Right atrium auricular region (tissue), 2 donors: ENCODE measurements at regions not wholly inside any gene's neighbourhood (a gene's known extent, or its start where the extent isn't known, plus 50 kb on each side); places are given as distances from the start of the nearest gene placed in this dataset.

Experiments used
- DNase-seq: peaks from one replicate; pipeline ENCODE4 v3.0.0-alpha.2; 2019; ENCODE audit warnings: low spot score
- H3K27ac ChIP-seq, 2 donors: fragments of 200-600 bp; sonication (generic); 1 replicate in 1 of 2; 2 replicates in 1 of 2; pipeline ENCODE4 v1.5.1; 2016 to 2019
- H3K27me3 ChIP-seq, 2 donors: fragments of 200-600 bp; sonication (generic); one replicate each; pipeline versions ENCODE4 v1.5.1 to v1.6.0; 2017 to 2019
- H3K36me3 ChIP-seq: fragments of 200-600 bp; sonication (generic); one replicate; pipeline ENCODE4 v1.5.1; 2016
- H3K4me1 ChIP-seq, 2 donors: fragments of 200-600 bp; sonication (generic); one replicate each; pipeline versions ENCODE4 v1.5.1 to v1.6.0; 2017 to 2019
- H3K4me3 ChIP-seq, 2 donors: fragments of 200-600 bp; sonication (generic); 1 replicate in 1 of 2; 2 replicates in 1 of 2; pipeline ENCODE4 v1.5.1; 2017 to 2019; ENCODE audit warnings: mild to moderate bottlenecking in 1 of 2, moderate library complexity in 1 of 2
- H3K9me3 ChIP-seq, 2 donors: fragments of 200-600 bp; sonication (generic); one replicate each; pipeline ENCODE4 v1.5.1; 2019
- CTCF ChIP-seq, 2 donors: fragments of 200-600 bp; sonication (generic); IDR thresholded peaks; one replicate each; pipeline ENCODE4 v1.5.1; 2019; ENCODE audit warnings: antibody characterized with exemption in 2 of 2

GRCh38 chr3:67305160-67305559 is 307.1 kb downstream of the KBTBD8 start:
- H3K36me3 ChIP-seq, result no peaks in the 10 kb centered on the region
- no peak for DNase-seq
- H3K27ac ChIP-seq, result no peak overlapping the region
- no peak for TF ChIP-seq CTCF (IDR thresholded peaks at IDR 0.05)
- H3K27me3 ChIP-seq, result no peaks in the 10 kb centered on the region
- no peaks in the 10 kb centered on the region for H3K9me3 ChIP-seq
- H3K4me1 ChIP-seq, result no peaks in the 10 kb centered on the region
- H3K4me3 ChIP-seq, result no peak overlapping the region

DNA sequence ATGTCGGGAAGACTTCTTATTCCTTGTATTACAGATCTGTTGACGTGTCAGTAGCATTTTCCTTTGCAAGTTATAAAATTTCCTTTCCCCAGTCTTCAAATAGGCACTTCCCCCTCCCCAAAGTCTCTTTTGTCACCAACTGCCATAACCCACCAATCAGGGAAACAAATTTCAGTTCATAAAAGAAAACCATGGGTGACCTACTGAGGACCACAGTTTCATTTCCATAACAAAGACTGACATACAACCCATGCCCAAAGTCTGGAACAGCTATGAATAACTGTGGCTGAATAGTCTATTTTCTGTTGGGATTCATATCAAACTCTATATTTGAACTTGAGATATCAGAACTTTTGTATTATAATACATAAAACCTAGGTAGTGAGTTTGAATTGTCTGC is 307.8 kb downstream of the KBTBD8 start:
- Histone ChIP-seq H3K4me1 (no peaks in the 10 kb centered on the region), H3K27ac (no peak overlapping the region), H3K4me3 (no peak overlapping the region), H3K9me3 (no peaks in the 10 kb centered on the region), H3K36me3 (no peaks in the 10 kb centered on the region), H3K27me3 (no peaks in the 10 kb centered on the region)
- no peak for TF ChIP-seq CTCF (IDR thresholded peaks at IDR 0.05)
- DNase-seq, result no peak

DNA sequence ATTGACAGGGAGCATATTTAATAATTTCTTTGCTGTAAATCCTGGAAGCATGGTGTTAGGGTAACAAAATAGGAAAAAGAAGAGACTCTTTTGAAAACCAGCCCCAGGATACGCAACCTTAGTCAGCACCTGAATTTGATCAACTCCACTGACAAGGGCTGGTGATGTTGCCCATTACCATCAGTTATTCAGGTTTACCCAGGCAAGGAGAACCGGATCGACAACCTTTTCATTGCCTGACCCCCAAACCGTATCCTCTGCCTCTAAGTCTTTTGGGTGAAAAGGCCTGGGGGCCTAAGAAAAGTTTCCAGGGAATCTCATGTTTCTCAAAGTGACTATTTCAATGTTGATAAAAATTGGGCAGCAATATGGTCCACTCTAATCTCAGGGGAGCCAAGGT is 313.3 kb downstream of the KBTBD8 start:
- H3K4me1 ChIP-seq, result no peaks in the 10 kb centered on the region
- no peaks in the 10 kb centered on the region for H3K27me3 ChIP-seq
- TF ChIP-seq CTCF (IDR thresholded peaks at IDR 0.05), result no peak
- no peak overlapping the region for H3K4me3 ChIP-seq
- H3K9me3 ChIP-seq, result no peaks in the 10 kb centered on the region
- no peak overlapping the region for H3K27ac ChIP-seq
- no peak for DNase-seq
- H3K36me3 ChIP-seq, result no peaks in the 10 kb centered on the region

DNA sequence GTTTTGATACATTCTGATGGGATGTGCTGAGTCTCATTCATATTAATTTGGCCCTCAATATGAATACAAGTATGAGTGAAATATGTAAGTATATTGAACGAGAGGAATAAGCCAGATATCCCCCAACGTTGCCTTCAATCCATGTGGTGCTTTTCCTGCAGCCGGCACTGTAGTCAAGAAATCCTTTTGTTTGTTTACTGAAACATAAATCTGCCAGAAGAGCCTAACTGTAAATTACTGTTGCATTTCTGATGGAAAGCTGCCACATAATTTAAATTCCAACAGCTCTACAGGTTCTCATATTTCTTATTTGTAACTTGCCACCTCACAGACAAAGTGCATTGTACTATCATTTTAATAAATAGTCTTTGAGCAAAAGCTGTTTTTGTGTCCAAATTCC is 314.0 kb downstream of the KBTBD8 start:
- no peak for TF ChIP-seq CTCF (IDR thresholded peaks at IDR 0.05)
- Histone ChIP-seq H3K9me3 (no peaks in the 10 kb centered on the region), H3K4me3 (no peak overlapping the region), H3K4me1 (no peaks in the 10 kb centered on the region), H3K27ac (no peak overlapping the region), H3K36me3 (no peaks in the 10 kb centered on the region), H3K27me3 (no peaks in the 10 kb centered on the region)
- no peak for DNase-seq

DNA sequence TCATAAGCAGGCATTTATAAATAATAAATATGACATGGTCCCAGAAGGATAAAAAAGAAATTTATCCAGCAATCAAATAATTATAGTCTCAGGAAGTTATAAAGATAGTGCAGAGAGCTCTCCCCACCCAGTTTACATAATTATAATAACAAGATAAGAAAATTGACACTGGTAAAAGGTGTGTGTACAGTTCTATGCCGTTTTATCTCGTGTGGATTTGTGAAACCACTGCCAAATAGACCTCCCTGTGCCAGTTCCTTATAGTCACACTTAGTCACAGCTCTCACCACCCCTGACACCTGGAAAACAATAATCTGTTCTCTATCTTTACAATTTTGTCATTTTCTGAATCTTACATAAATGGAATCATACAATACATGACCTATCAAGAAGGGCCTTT is 320.1 kb downstream of the KBTBD8 start:
- no peak for TF ChIP-seq CTCF (IDR thresholded peaks at IDR 0.05)

DNA sequence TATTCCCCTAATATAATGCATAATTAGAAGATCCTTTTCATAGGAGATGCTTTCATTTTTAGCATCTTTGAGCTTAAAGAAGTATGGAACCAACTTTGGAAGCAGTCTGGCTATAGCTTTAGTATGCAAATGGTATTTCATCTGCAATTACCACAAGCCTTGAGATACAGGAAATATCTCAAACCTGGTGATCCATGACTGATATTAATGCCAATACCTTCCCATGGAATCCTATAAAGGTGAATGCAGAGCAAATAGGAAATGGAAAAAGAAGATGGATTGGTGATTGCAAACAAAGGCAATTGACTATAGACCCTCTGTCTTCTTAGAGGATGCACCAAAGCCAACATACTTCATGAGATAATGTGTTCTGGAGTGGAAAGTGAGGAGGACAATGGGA is 326.4 kb downstream of the KBTBD8 start:
- Histone ChIP-seq H3K27me3 (no peaks in the 10 kb centered on the region), H3K27ac (no peak overlapping the region), H3K4me1 (no peaks in the 10 kb centered on the region), H3K9me3 (no peaks in the 10 kb centered on the region), H3K4me3 (no peak overlapping the region), H3K36me3 (no peaks in the 10 kb centered on the region)
- no peak for DNase-seq
- no peak for TF ChIP-seq CTCF (IDR thresholded peaks at IDR 0.05)

More for the DNA sequence above, 320.1 kb downstream of the KBTBD8 start:
- DNase-seq, result no peak
- Histone ChIP-seq H3K27me3 (no peaks in the 10 kb centered on the region), H3K36me3 (no peaks in the 10 kb centered on the region), H3K9me3 (no peaks in the 10 kb centered on the region), H3K4me3 (no peak overlapping the region), H3K4me1 (no peaks in the 10 kb centered on the region), H3K27ac (no peak overlapping the region)
